CD4-positive, alpha-beta T cell treated with Interleukin-15 for 4 hours (primary cell): ENCODE measurements at regions not wholly inside any gene's neighbourhood (a gene's known extent, or its start where the extent isn't known, plus 50 kb on each side); places are given as distances from the start of the nearest gene placed in this dataset.

Experiments
- DNase-seq: peaks from one replicate; pipeline ENCODE4 v3.0.0-alpha.2; 2020; ENCODE audit warnings: low spot score

- no peak for DNase-seq
These were observed 109.2 kb upstream of the ADGRF1 start for GRCh38 chr6:47151232-47151898.

GRCh38 chr6:47149554-47149953, 107.4 kb upstream of the ADGRF1 start:
- no peak for DNase-seq

- DNase-seq, result no peak
These were observed 106.9 kb upstream of the ADGRF1 start for GRCh38 chr6:47149066-47149465.

- DNase-seq, result no peak
These were observed 105.8 kb upstream of the ADGRF1 start for GRCh38 chr6:47147836-47148344.

GRCh38 chr6:47147175-47147727, 105.1 kb upstream of the ADGRF1 start:
- no peak for DNase-seq

GRCh38 chr6:47146431-47147174, 104.5 kb upstream of the ADGRF1 start:
- no peak for DNase-seq

GRCh38 chr6:47145212-47145611, 103.1 kb upstream of the ADGRF1 start:
- no peak for DNase-seq

GRCh38 chr6:47144306-47144705, 102.2 kb upstream of the ADGRF1 start:
- no peak for DNase-seq

GRCh38 chr6:47141963-47142362, 99.8 kb upstream of the ADGRF1 start:
- no peak for DNase-seq

GRCh38 chr6:47141171-47141570, 99.0 kb upstream of the ADGRF1 start:
- no peak for DNase-seq

- no peak for DNase-seq
These were observed 95.9 kb upstream of the ADGRF1 start for GRCh38 chr6:47138046-47138445.

- no peak for DNase-seq
These were observed 94.9 kb upstream of the ADGRF1 start for GRCh38 chr6:47137073-47137472.

- DNase-seq, result no peak
These were observed 93.6 kb upstream of the ADGRF1 start for GRCh38 chr6:47135772-47136171.

- DNase-seq, result no peak
These were observed 92.5 kb upstream of the ADGRF1 start for GRCh38 chr6:47134476-47135189.

GRCh38 chr6:47133230-47134000, 91.3 kb upstream of the ADGRF1 start:
- no peak for DNase-seq

- DNase-seq, result no peak
These were observed 90.6 kb upstream of the ADGRF1 start for GRCh38 chr6:47132724-47133123.

- DNase-seq, result no peak
These were observed 89.6 kb upstream of the ADGRF1 start for GRCh38 chr6:47131773-47132172.

- DNase-seq, result no peak
These were observed 88.0 kb upstream of the ADGRF1 start for GRCh38 chr6:47130086-47130485.

GRCh38 chr6:47129129-47129528, 87.0 kb upstream of the ADGRF1 start:
- DNase-seq, result no peak

- no peak for DNase-seq
These were observed 84.7 kb upstream of the ADGRF1 start for GRCh38 chr6:47126647-47127391.

GRCh38 chr6:47118611-47119010, 76.5 kb upstream of the ADGRF1 start:
- no peak for DNase-seq
